ENCODE measurements at regions not wholly inside any gene's neighbourhood (a gene's known extent, or its start where the extent isn't known, plus 50 kb on each side); places are given as distances from the start of the nearest gene placed in this dataset.

GRCh38 chr5:133775584-133776304, 163.4 kb upstream of the FSTL4 start:
- TF ChIP-seq CTCF (IDR thresholded peaks at IDR 0.05): no peak
- H3K4me3 ChIP-seq: no peak overlapping the region
- no peak overlapping the region for H3K27ac ChIP-seq
- H3K4me1 ChIP-seq: no peaks in the 10 kb centered on the region
- H3K9me3 ChIP-seq: no peaks in the 10 kb centered on the region
- no peaks in the 10 kb centered on the region for H3K27me3 ChIP-seq
- no peaks in the 10 kb centered on the region for H3K36me3 ChIP-seq
- DNase-seq (ENCODE audit: low spot score): no peak

GRCh38 chr5:133773247-133774202, 161.2 kb upstream of the FSTL4 start:
- no peaks in the 10 kb centered on the region for H3K4me1 ChIP-seq
- H3K9me3 ChIP-seq: no peaks in the 10 kb centered on the region
- no peak overlapping the region for H3K4me3 ChIP-seq
- H3K27ac ChIP-seq: no peak overlapping the region
- no peaks in the 10 kb centered on the region for H3K36me3 ChIP-seq
- H3K27me3 ChIP-seq: no peaks in the 10 kb centered on the region
- no peak for DNase-seq (ENCODE audit: low spot score)
- TF ChIP-seq CTCF (IDR thresholded peaks at IDR 0.05): peak in 1 of 2 donors; percentile 35

- no peak for DNase-seq (ENCODE audit: low spot score)
- Histone ChIP-seq H3K27ac (no peak overlapping the region), H3K4me3 (no peak overlapping the region), H3K9me3 (no peaks in the 10 kb centered on the region), H3K4me1 (no peaks in the 10 kb centered on the region), H3K36me3 (no peaks in the 10 kb centered on the region), H3K27me3 (no peaks in the 10 kb centered on the region)
- no peak for TF ChIP-seq CTCF (IDR thresholded peaks at IDR 0.05)
Observed at GRCh38 chr5:133769842-133770241, 157.5 kb upstream of the FSTL4 start.

- TF ChIP-seq CTCF (IDR thresholded peaks at IDR 0.05): no peak
- Histone ChIP-seq H3K4me3 (no peak overlapping the region), H3K36me3 (no peaks in the 10 kb centered on the region), H3K27ac (no peak overlapping the region), H3K9me3 (no peaks in the 10 kb centered on the region), H3K4me1 (no peaks in the 10 kb centered on the region), H3K27me3 (no peaks in the 10 kb centered on the region)
- no peak for DNase-seq (ENCODE audit: low spot score)
Observed at GRCh38 chr5:133763744-133764143, 151.4 kb upstream of the FSTL4 start.

GRCh38 chr5:133761632-133762031, 149.3 kb upstream of the FSTL4 start:
- no peak for TF ChIP-seq CTCF (IDR thresholded peaks at IDR 0.05)
- H3K4me3 ChIP-seq: no peak overlapping the region
- H3K36me3 ChIP-seq: no peaks in the 10 kb centered on the region
- no peaks in the 10 kb centered on the region for H3K27me3 ChIP-seq
- no peaks in the 10 kb centered on the region for H3K4me1 ChIP-seq
- no peak overlapping the region for H3K27ac ChIP-seq
- no peaks in the 10 kb centered on the region for H3K9me3 ChIP-seq
- DNase-seq (ENCODE audit: low spot score): no peak

Data from right atrium auricular region (tissue), 2 donors.